ENCODE measurements at regions not wholly inside any gene's neighbourhood (a gene's known extent, or its start where the extent isn't known, plus 50 kb on each side); places are given as distances from the start of the nearest gene placed in this dataset.

- no peak for DNase-seq
- TF ChIP-seq CTCF (IDR thresholded peaks at IDR 0.05; ENCODE audit: control extremely low read depth, extremely low read depth), result no peak
- no peaks in the 10 kb centered on the region for H3K36me3 ChIP-seq (ENCODE audit: control insufficient read depth in 4 of 4, insufficient read depth in 4 of 4, low read length in 4 of 4)
- no peak overlapping the region for H3K4me3 ChIP-seq
- 41 to 47% methylated on average over 2 of the region's 2 CpGs for WGBS, 2 donors
- no peak for ATAC-seq (ENCODE audit: insufficient read depth, low FRiP score)
- H3K4me1 ChIP-seq (ENCODE audit: control insufficient read depth in 5 of 5, insufficient read depth in 5 of 5, low read length in 5 of 5), result peaks cover 0 to 1% (median 0%) of the 10 kb centered on the region in 5 donors
- H3K9me3 ChIP-seq (ENCODE audit: control insufficient read depth in 4 of 4, insufficient read depth in 3 of 4, low read length in 3 of 4), result peaks cover 0 to 4% (median 0%) of the 10 kb centered on the region in 4 donors
- no peaks in the 10 kb centered on the region for H3K27me3 ChIP-seq (ENCODE audit: control insufficient read depth in 3 of 3, insufficient read depth in 3 of 3, low read length in 2 of 3)
- no peak overlapping the region for H3K9ac ChIP-seq (ENCODE audit: insufficient read depth in 1 of 2, low read length in 2 of 2)
- no peak overlapping the region for H3K27ac ChIP-seq (ENCODE audit: low read depth in 1 of 2, low read length in 1 of 2)
Observed at GRCh38 chr2:35293261-35293660, 1062.3 kb upstream of the CRIM1 start.

- Histone ChIP-seq H3K4me3 (no peak overlapping the region), H3K4me1 (ENCODE audit: control insufficient read depth in 5 of 5, insufficient read depth in 5 of 5, low read length in 5 of 5) (no peaks in the 10 kb centered on the region), H3K9ac (ENCODE audit: insufficient read depth in 1 of 2, low read length in 2 of 2) (no peak overlapping the region), H3K27ac (ENCODE audit: low read depth in 1 of 2, low read length in 1 of 2) (no peak overlapping the region), H3K9me3 (ENCODE audit: control insufficient read depth in 4 of 4, insufficient read depth in 3 of 4, low read length in 3 of 4) (peaks cover 0 to 4% (median 0%) of the 10 kb centered on the region in 4 donors), H3K27me3 (ENCODE audit: control insufficient read depth in 3 of 3, insufficient read depth in 3 of 3, low read length in 2 of 3) (no peaks in the 10 kb centered on the region), H3K36me3 (ENCODE audit: control insufficient read depth in 4 of 4, insufficient read depth in 4 of 4, low read length in 4 of 4) (no peaks in the 10 kb centered on the region)
- no peak for TF ChIP-seq CTCF (IDR thresholded peaks at IDR 0.05; ENCODE audit: control extremely low read depth, extremely low read depth)
- 79 to 81% methylated on average over 2 of the region's 2 CpGs for WGBS, 2 donors
- no peak for DNase-seq
- no peak for ATAC-seq (ENCODE audit: insufficient read depth, low FRiP score)
Observed at GRCh38 chr2:35292199-35292598, 1063.4 kb upstream of the CRIM1 start.

GRCh38 chr2:35281702-35282101, 1073.9 kb upstream of the CRIM1 start:
- 87 to 91% methylated on average over 3 of the region's 3 CpGs for WGBS, 2 donors
- no peak overlapping the region for H3K27ac ChIP-seq (ENCODE audit: low read depth in 1 of 2, low read length in 1 of 2)
- H3K36me3 ChIP-seq (ENCODE audit: control insufficient read depth in 4 of 4, insufficient read depth in 4 of 4, low read length in 4 of 4), result no peaks in the 10 kb centered on the region
- H3K27me3 ChIP-seq (ENCODE audit: control insufficient read depth in 3 of 3, insufficient read depth in 3 of 3, low read length in 2 of 3), result no peaks in the 10 kb centered on the region
- H3K4me1 ChIP-seq (ENCODE audit: control insufficient read depth in 5 of 5, insufficient read depth in 5 of 5, low read length in 5 of 5), result no peaks in the 10 kb centered on the region
- no peaks in the 10 kb centered on the region for H3K9me3 ChIP-seq (ENCODE audit: control insufficient read depth in 4 of 4, insufficient read depth in 3 of 4, low read length in 3 of 4)
- H3K9ac ChIP-seq (ENCODE audit: insufficient read depth in 1 of 2, low read length in 2 of 2), result no peak overlapping the region
- H3K4me3 ChIP-seq, result no peak overlapping the region
- DNase-seq, result no peak
- ATAC-seq (ENCODE audit: insufficient read depth, low FRiP score), result no peak
- no peak for TF ChIP-seq CTCF (IDR thresholded peaks at IDR 0.05; ENCODE audit: control extremely low read depth, extremely low read depth)

GRCh38 chr2:35255826-35256225, 1099.8 kb upstream of the CRIM1 start:
- no peak for TF ChIP-seq CTCF (IDR thresholded peaks at IDR 0.05; ENCODE audit: control extremely low read depth, extremely low read depth)
- Histone ChIP-seq H3K27ac (ENCODE audit: low read depth in 1 of 2, low read length in 1 of 2) (no peak overlapping the region), H3K36me3 (ENCODE audit: control insufficient read depth in 4 of 4, insufficient read depth in 4 of 4, low read length in 4 of 4) (no peaks in the 10 kb centered on the region), H3K9me3 (ENCODE audit: control insufficient read depth in 4 of 4, insufficient read depth in 3 of 4, low read length in 3 of 4) (peaks cover 0 to 2% (median 0%) of the 10 kb centered on the region in 4 donors), H3K27me3 (ENCODE audit: control insufficient read depth in 3 of 3, insufficient read depth in 3 of 3, low read length in 2 of 3) (no peaks in the 10 kb centered on the region), H3K4me3 (no peak overlapping the region), H3K9ac (ENCODE audit: insufficient read depth in 1 of 2, low read length in 2 of 2) (no peak overlapping the region), H3K4me1 (ENCODE audit: control insufficient read depth in 5 of 5, insufficient read depth in 5 of 5, low read length in 5 of 5) (no peaks in the 10 kb centered on the region)
- DNase-seq (no peak), ATAC-seq (ENCODE audit: insufficient read depth, low FRiP score) (no peak)

Data from lung (tissue), 11 donors.